GM19324 (cell line): ENCODE measurements at regions not wholly inside any gene's neighbourhood (a gene's known extent, or its start where the extent isn't known, plus 50 kb on each side); places are given as distances from the start of the nearest gene placed in this dataset.
"Not testable (repeated sequence)": the region's sequence is repeated elsewhere in the genome, so short reads cannot be mapped to it uniquely, and the experiment has no call there.

Source experiments
- ATAC-seq: cut with Tn5 transposase; IDR thresholded peaks from one replicate; pipeline ENCODE4 v1.9.1; 2021; ENCODE audit warnings: mild to moderate bottlenecking, moderate library complexity; ENCODE audit not compliant: unreplicated experiment, low FRiP score

DNA sequence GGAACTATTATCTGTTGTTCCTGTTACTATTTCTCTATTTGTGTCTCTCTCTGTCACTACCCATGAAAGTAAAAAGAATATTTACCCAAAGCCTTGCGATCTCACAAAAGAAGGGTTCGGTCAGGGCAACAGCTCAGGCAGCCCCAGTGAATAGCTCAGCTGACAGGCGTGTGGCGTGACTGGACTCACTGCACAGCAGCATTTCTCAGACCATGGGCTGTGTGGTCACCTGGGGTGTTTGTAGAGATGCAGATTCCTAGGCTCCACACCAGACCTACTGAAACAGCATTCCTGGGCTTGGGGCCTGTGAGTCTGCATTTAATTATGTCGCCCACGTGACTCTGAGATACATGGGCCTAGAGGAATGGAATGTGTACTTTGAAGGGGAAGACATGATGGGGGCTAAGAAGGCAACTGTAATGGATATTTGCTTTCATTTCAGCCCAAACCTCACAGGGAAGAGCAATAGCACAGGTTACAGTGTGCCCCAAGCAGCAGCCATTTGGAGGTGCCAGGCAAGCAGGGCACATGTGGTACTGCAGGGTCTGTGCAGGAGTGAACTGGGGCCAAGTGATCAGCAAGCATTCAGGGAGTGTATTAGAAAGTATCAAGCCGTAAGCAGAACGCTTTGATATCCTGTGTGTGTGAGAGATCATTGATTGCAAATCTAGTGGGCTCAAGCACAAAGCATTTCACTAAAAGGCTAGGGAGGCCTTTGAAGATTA lies 90.4 kb upstream of the RBMS1 start:
- no peak for ATAC-seq

DNA sequence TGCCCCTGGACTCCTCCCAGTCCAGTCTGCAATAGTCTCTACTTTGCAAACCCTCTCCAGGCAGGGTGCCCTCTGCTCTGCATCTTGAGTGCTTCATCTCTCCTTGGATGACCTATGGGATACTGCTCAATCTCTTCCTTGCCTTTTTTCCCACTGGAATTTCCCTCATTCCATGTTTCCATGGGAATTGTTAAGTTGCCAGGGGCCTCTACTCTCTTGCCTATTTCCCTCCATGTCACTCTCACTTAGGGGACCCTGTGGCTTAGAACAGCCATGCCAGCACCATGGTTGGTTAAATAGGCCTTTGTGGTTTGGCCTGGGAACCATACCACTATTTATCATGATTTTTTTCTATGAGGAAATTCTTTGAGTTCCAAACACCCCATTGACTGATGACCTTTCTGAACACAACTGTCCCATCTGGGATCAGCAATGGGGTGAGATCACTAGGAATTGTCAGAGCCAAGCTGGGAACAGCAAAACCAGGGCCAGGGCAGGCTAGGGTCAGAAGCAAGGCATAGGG lies 91.4 kb upstream of the RBMS1 start:
- ATAC-seq = no peak

DNA sequence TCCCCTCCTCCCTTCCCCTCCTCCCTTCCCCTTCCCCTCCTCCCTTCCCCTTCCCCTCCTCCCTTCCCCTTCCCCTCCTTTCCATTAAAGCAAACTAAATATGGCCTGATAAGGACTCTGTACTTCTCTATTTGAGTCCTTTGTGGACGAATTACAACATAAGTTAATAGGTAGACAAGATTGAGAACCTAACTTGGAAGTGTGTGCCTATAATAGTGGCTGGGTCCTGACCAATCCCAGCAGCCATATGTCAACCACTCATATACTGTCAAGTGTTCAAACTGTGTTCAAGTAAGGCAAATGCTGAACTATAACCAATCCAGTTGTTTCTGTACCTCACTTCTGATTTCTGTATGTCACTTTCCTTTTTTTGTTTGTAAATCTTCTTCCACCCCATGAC lies 97.1 kb upstream of the RBMS1 start:
- ATAC-seq = no peak

- ATAC-seq = no peak
Measured at GRCh38 chr2:160592401-160592800, 98.8 kb upstream of the RBMS1 start.

DNA sequence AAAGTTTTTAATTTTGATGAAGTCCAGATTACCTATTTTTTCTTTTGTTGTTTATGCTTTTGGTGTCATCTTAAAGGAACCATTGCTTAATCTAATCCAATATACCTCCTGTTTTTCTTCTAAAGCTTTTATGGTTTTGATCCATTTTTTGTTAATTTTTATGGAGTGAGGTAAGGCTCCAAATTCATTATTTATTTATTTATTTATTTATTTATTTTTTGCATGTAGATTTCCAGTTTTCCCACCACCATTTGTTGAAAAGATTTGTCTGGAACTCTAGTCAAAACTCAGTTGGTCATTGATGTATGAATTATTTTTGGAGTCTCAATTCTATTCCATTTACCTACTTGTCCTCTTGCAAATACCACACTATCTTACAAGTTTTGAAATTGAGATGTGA lies 99.4 kb upstream of the RBMS1 start:
- ATAC-seq = no peak

GRCh38 chr2:160596441-160596840 lies 102.8 kb upstream of the RBMS1 start:
- ATAC-seq = no peak

- ATAC-seq = not testable (repeated sequence)
Measured at GRCh38 chr2:160600437-160600836, 106.8 kb upstream of the RBMS1 start.

GRCh38 chr2:160602073-160602472 lies 108.5 kb upstream of the RBMS1 start:
- no peak for ATAC-seq

DNA sequence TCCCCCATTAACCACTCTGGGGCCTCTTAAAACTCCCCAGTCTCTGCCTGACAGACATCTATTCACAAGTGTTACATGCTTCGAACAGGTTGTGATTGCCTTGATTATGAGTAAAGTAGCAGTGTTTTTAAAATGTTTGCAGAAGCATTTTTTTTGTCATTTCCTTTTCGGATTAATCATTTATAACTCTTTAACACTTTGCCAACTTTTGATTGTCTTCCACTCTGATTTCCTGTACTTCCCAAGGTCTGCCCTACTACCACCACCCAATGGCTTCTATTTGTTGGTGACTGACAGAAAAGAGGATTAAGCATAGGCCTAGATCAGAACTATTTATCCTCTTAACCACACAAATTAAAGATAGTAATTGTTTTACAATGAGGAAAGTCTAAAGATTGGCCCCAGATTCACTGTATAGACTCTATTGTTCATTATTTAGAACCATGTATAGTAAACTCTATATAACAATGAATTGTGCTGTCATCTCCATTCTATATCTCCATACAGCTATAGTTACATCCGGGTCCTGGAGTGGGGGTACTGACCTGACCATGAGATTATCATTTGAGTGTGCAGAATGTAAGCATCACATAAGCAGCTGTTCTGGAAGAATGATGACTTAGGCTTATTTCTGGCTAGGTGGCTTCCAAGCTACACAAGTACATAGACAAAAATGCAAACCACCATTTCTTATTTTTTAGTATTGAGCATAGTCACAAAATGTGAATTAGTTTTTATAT lies 110.3 kb upstream of the RBMS1 start:
- no peak for ATAC-seq

DNA sequence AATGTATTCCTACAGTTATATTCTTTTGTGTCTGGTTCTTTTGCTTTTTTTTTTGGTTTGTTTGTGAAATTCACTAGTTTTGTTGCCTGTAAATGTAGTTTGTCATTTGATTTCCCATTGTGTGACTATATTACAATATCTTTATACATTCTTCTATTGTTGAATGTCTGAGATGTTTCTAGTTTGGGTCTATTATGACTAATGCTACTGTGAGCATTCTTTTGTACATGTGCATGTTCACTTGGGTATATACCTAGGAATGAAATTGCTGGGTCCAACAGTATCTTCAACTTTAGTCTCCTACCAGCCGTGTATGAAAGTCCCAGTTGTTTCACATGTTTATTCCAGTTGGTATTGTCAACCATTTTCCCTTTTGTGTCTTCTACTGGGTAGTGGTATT lies 112.7 kb upstream of the RBMS1 start:
- no peak for ATAC-seq

DNA sequence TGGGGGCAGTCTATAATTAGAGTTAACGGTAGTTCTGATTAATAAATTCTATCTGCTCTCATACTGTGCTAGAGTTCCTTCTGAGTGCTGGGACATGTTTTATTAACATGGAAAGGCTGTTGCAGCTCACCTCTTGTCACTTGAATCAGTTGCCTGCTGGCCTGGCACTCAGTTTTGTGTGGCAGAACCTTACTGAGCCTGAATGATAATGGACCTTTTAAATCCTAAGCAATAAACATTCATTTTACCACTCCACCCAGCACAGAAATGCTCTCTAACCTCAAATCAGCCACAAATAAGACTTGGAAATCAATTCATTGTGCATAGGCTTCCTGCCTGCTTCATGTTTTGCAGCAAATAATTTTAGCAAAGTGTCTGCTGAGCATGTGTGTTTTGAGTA lies 115.0 kb upstream of the RBMS1 start:
- ATAC-seq = no peak

- no peak for ATAC-seq
Measured at GRCh38 chr2:160609346-160609745, 115.7 kb upstream of the RBMS1 start.

DNA sequence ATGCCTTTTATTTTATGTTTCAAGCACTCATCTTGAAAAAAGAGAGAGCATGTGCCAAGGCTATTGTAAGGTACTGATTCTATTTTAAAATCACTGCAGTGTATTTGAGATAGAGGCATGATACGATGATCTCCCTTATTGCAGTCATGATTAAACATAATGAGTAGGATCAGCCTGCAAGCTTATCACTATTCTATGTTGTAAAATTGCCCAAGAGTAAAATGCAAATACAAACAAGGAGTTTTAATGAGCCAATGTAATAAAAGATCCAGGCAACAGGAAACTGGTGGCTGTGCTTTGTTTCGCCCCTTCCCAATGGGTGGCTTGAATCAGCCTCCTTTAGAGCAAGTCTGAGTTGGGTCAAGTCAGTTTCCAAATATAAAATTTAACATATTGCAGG lies 116.4 kb upstream of the RBMS1 start:
- no peak for ATAC-seq

GRCh38 chr2:160612266-160612856 lies 118.8 kb upstream of the RBMS1 start:
- no peak for ATAC-seq

GRCh38 chr2:160613466-160614153 lies 120.0 kb upstream of the RBMS1 start:
- no peak for ATAC-seq

DNA sequence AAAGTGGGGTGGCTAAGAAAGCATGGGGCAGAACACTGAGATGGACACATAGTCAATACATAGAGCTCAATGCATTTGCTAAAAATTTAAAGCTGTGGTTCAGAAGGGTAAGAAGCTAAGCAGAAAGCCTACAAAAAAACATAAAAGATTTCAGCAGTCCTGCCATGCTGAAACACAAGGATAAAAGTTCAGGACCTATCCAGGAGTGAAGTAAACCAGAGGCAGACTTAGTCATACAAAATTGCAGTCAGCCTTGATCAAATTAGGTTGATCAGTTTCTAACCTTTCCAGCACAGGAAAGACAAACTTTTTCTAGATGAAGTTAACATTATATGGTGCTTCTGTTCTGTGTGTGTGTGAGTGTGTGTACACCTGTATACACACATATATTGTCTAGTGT lies 120.8 kb upstream of the RBMS1 start:
- no peak for ATAC-seq

DNA sequence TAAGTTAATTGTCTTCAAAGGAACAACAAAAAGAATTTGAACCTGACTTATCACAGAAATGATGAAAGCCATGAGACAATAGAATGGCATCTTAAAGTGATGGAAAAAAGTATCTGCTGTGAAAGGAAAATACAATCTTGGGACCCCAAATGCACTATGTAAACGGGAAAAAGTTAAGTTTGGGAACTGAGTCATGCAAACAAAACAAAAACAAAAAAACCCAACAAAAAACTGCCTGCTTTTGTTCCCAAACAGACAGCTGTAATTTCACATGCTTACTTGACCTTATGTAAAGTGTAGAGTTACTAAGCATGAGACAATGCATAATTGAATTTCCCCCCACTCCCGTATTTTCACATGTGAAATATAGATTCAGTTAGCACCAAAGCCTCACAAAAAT lies 122.1 kb upstream of the RBMS1 start:
- no peak for ATAC-seq

- no peak for ATAC-seq
Measured at GRCh38 chr2:160616149-160616548, 122.5 kb upstream of the RBMS1 start.

DNA sequence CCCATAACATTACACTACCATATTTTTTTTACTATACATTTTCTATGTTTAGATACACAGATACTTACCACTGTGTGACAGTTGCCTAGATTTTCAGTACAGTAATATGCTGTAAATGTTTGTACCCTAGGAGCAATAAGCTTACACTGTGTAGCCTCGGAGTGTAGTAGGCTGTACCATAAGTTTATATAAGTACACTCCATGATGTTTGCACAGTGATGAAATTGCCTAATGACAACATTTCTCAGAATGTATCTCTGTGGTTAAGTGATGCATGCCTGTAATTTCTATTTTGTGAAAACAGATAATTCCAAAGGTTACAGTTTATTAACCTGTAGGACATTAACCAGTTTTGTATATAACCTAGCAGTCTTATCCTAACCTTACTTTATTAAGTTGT lies 128.1 kb upstream of the RBMS1 start:
- no peak for ATAC-seq

DNA sequence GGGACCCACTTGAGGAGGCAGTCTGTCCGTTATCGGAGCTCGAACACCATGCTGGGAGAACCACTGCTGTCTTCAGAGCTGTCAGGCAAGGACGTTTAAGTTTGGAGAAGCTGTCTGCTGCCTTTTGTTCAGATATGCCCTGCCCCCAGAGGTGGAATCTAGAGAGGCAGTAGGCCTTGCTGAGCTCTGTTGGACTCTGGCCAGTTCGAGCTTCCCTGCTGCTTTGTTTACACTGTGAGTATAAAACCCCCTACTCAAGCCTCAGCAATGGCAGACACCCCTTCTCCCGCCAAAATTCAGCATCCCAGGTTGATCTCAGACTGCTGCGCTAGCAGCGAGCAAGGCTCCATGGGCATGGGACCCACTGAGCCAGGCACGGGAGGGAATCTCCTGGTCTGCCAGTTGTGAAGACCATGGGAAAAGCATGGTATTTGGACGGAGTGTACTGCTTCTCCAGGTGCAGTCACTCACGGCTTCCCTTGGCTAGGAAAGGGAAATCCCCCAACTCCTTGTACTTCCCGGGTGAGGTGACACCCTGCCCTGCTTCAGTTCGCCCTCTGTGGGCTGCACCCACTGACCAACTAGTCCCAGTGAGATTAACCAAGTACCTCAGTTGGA lies 134.5 kb upstream of the RBMS1 start:
- ATAC-seq = not testable (repeated sequence)

- no peak for ATAC-seq
Measured at GRCh38 chr2:160628811-160629210, 135.2 kb upstream of the RBMS1 start.
